Smooth muscle cell (in vitro differentiated cells): ENCODE measurements at regions not wholly inside any gene's neighbourhood (a gene's known extent, or its start where the extent isn't known, plus 50 kb on each side); places are given as distances from the start of the nearest gene placed in this dataset.

ENCODE experiments used
- DNase-seq: peaks from one replicate; lab custom pipeline; 2025; ENCODE audit not compliant: unreplicated experiment; lab: John Stamatoyannopoulos, UW
- H2AFZ ChIP-seq: fragments of 200-600 bp; sonication (generic); 2 replicates; pipeline ENCODE4 v1.6.0; 2016; ENCODE audit warnings: antibody characterized with exemption, low read depth, mild to moderate bottlenecking
- H3F3A ChIP-seq: fragments of 200-600 bp; sonication (generic); 2 replicates; pipeline ENCODE4 v1.6.0; 2017; ENCODE audit warnings: antibody characterized with exemption, low read depth
- H3K27ac ChIP-seq: fragments of 200-600 bp; sonication (generic); 2 replicates; pipeline ENCODE4 v1.5.1; 2016; ENCODE audit warnings: low read depth, mild to moderate bottlenecking
- H3K27me3 ChIP-seq: fragments of 200-600 bp; sonication (generic); 2 replicates; pipeline ENCODE4 v1.6.1; 2016; ENCODE audit warnings: low read depth, mild to moderate bottlenecking
- H3K36me3 ChIP-seq: fragments of 200-600 bp; sonication (generic); 2 replicates; pipeline ENCODE4 v1.5.1; 2016; ENCODE audit warnings: low read depth
- H3K4me1 ChIP-seq: fragments of 200-600 bp; sonication (generic); 2 replicates; pipeline ENCODE4 v1.5.1; 2016; ENCODE audit warnings: low read depth
- H3K4me2 ChIP-seq: fragments of 200-600 bp; sonication (generic); 2 replicates; pipeline ENCODE4 v1.6.0; 2016; ENCODE audit warnings: mild to moderate bottlenecking
- H3K4me3 ChIP-seq: fragments of 200-600 bp; sonication (generic); 2 replicates; pipeline ENCODE4 v1.5.1; 2016; ENCODE audit warnings: mild to moderate bottlenecking
- H3K79me2 ChIP-seq: fragments of 200-600 bp; sonication (generic); 2 replicates; pipeline ENCODE4 v1.6.0; 2016; ENCODE audit warnings: low read depth, mild to moderate bottlenecking
- H3K9ac ChIP-seq: fragments of 200-600 bp; sonication (generic); 2 replicates; pipeline ENCODE4 v1.6.0; 2016; ENCODE audit warnings: low read depth
- H3K9me3 ChIP-seq: fragments of 200-600 bp; sonication (generic); replicated peaks from 2 replicates; pipeline ENCODE4 v1.5.1; 2016; ENCODE audit warnings: low read depth
- H4K20me1 ChIP-seq: fragments of 200-600 bp; sonication (generic); 2 replicates; pipeline ENCODE4 v1.6.0; 2016; ENCODE audit warnings: low read depth
- CTCF ChIP-seq: fragments of 200-600 bp; sonication (generic); IDR thresholded peaks from 2 replicates; pipeline ENCODE4 v1.5.1; 2017; ENCODE audit warnings: borderline replicate concordance, mild to moderate bottlenecking, antibody characterized with exemption; ENCODE audit not compliant: insufficient read depth, poor library complexity, severe bottlenecking
- WGBS: methylation state at CpG from one replicate; pipeline ENCODE4 v1.1.7; 2016; ENCODE audit warnings: low lambda C conversion rate; 5-methylcytosine and 5-hydroxymethylcytosine counted together

GRCh38 chr2:48132271-48132625 lies 182.2 kb upstream of the FOXN2 start:
- no peak overlapping the region for H3K4me3 ChIP-seq
- H3K27ac ChIP-seq, result peak overlapping the region; percentile 46
- TF ChIP-seq CTCF, result no peak
- H3K36me3 ChIP-seq, result no peaks in the 10 kb centered on the region
- WGBS, result 97% methylated on average over 7 of the region's 7 CpGs
- H3K9ac ChIP-seq, result no peak overlapping the region
- H3K4me2 ChIP-seq, result peak overlapping the region; percentile 35
- no peaks in the 10 kb centered on the region for H3K4me1 ChIP-seq
- H3F3A ChIP-seq, result no peaks in the 10 kb centered on the region
- DNase-seq, result no peak
- H3K79me2 ChIP-seq, result no peaks in the 10 kb centered on the region
- H2AFZ ChIP-seq, result no peak overlapping the region
- H4K20me1 ChIP-seq, result no peaks in the 10 kb centered on the region
- no peaks in the 10 kb centered on the region for H3K27me3 ChIP-seq
- H3K9me3 ChIP-seq, result no peaks in the 10 kb centered on the region

- no peaks in the 10 kb centered on the region for H3K36me3 ChIP-seq
- no peaks in the 10 kb centered on the region for H3K79me2 ChIP-seq
- no peak overlapping the region for H3K27ac ChIP-seq
- WGBS, result 96% methylated on average over 1 of the region's 1 CpG
- H3K27me3 ChIP-seq, result no peaks in the 10 kb centered on the region
- H3K9ac ChIP-seq, result no peak overlapping the region
- no peak for TF ChIP-seq CTCF
- H3K4me2 ChIP-seq, result no peak overlapping the region
- H3K4me3 ChIP-seq, result no peak overlapping the region
- H3K4me1 ChIP-seq, result no peaks in the 10 kb centered on the region
- no peak overlapping the region for H2AFZ ChIP-seq
- H4K20me1 ChIP-seq, result no peaks in the 10 kb centered on the region
- no peak for DNase-seq
- H3K9me3 ChIP-seq, result no peaks in the 10 kb centered on the region
- H3F3A ChIP-seq, result no peaks in the 10 kb centered on the region
Measured at GRCh38 chr2:48134704-48135103, 179.8 kb upstream of the FOXN2 start.

GRCh38 chr2:48135797-48136196 lies 178.7 kb upstream of the FOXN2 start:
- no peak for DNase-seq
- no peaks in the 10 kb centered on the region for H3F3A ChIP-seq
- WGBS, result 96% methylated on average over 1 of the region's 1 CpG
- no peaks in the 10 kb centered on the region for H3K27me3 ChIP-seq
- no peak overlapping the region for H3K4me3 ChIP-seq
- no peak overlapping the region for H3K9ac ChIP-seq
- H3K9me3 ChIP-seq, result no peaks in the 10 kb centered on the region
- no peak overlapping the region for H3K4me2 ChIP-seq
- H3K4me1 ChIP-seq, result no peaks in the 10 kb centered on the region
- no peaks in the 10 kb centered on the region for H3K79me2 ChIP-seq
- no peak overlapping the region for H3K27ac ChIP-seq
- no peak for TF ChIP-seq CTCF
- no peaks in the 10 kb centered on the region for H4K20me1 ChIP-seq
- no peak overlapping the region for H2AFZ ChIP-seq
- no peaks in the 10 kb centered on the region for H3K36me3 ChIP-seq

- no peak overlapping the region for H3K9ac ChIP-seq
- H3K79me2 ChIP-seq, result no peaks in the 10 kb centered on the region
- H4K20me1 ChIP-seq, result no peaks in the 10 kb centered on the region
- no peak overlapping the region for H3K4me2 ChIP-seq
- no peak overlapping the region for H3K27ac ChIP-seq
- WGBS, result 52% methylated on average over 1 of the region's 1 CpG
- H2AFZ ChIP-seq, result no peak overlapping the region
- no peak for DNase-seq
- H3K4me3 ChIP-seq, result no peak overlapping the region
- H3K36me3 ChIP-seq, result no peaks in the 10 kb centered on the region
- no peaks in the 10 kb centered on the region for H3K4me1 ChIP-seq
- no peak for TF ChIP-seq CTCF
- H3F3A ChIP-seq, result no peaks in the 10 kb centered on the region
- H3K9me3 ChIP-seq, result no peaks in the 10 kb centered on the region
- no peaks in the 10 kb centered on the region for H3K27me3 ChIP-seq
Measured at GRCh38 chr2:48137829-48138228, 176.7 kb upstream of the FOXN2 start.
